Spleen (tissue), 7 donors: ENCODE measurements at regions not wholly inside any gene's neighbourhood (a gene's known extent, or its start where the extent isn't known, plus 50 kb on each side); places are given as distances from the start of the nearest gene placed in this dataset.

Source experiments
- POLR2AphosphoS5 ChIP-seq, 3 donors: sonication (generic); formaldehyde crosslinking; IDR thresholded peaks; one replicate each; pipeline ENCODE4 v1.5.1; 2017; ENCODE audit warnings: antibody characterized with exemption in 3 of 3
- TF ChIP-seq, protein P1 (sequence below), 11 experiments: fragments of 200-600 bp in 7 of 11; fragments of 450-650 bp in 4 of 11; sonication (generic) in 4 of 11; IDR thresholded peaks in 8 of 11; conservative IDR thresholded peaks in 3 of 11; 1 replicate in 7 of 11; 2 replicates in 4 of 11; pipeline versions ENCODE4 v1.4.0 to v1.8.0; 2016 to 2021; ENCODE audit warnings: antibody characterized with exemption in 11 of 11, inconsistent platforms in 4 of 11, mild to moderate bottlenecking in 1 of 11
- donor health status: DM: no; HTN: no; CAD: no; lungs with moderate emphysema.
- donor health status: DM: no; HTN: no; CAD: no.
- donor health status: DM: no; HTN: no; CAD: no.

GRCh38 chr22:27679176-27679575 lies 122.4 kb downstream of the MN1 start:
- TF ChIP-seq, protein P1, sequence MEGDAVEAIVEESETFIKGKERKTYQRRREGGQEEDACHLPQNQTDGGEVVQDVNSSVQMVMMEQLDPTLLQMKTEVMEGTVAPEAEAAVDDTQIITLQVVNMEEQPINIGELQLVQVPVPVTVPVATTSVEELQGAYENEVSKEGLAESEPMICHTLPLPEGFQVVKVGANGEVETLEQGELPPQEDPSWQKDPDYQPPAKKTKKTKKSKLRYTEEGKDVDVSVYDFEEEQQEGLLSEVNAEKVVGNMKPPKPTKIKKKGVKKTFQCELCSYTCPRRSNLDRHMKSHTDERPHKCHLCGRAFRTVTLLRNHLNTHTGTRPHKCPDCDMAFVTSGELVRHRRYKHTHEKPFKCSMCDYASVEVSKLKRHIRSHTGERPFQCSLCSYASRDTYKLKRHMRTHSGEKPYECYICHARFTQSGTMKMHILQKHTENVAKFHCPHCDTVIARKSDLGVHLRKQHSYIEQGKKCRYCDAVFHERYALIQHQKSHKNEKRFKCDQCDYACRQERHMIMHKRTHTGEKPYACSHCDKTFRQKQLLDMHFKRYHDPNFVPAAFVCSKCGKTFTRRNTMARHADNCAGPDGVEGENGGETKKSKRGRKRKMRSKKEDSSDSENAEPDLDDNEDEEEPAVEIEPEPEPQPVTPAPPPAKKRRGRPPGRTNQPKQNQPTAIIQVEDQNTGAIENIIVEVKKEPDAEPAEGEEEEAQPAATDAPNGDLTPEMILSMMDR (IDR thresholded peaks at IDR 0.05 in 8 of 11, conservative IDR thresholded peaks at IDR 0.05 in 3 of 11) = no peak
- TF ChIP-seq POLR2AphosphoS5 (IDR thresholded peaks at IDR 0.05) = no peak
